Gastroesophageal sphincter (tissue), 4 donors: ENCODE measurements at regions not wholly inside any gene's neighbourhood (a gene's known extent, or its start where the extent isn't known, plus 50 kb on each side); places are given as distances from the start of the nearest gene placed in this dataset.
"Not testable (repeated sequence)": the region's sequence is repeated elsewhere in the genome, so short reads cannot be mapped to it uniquely, and the experiment has no call there.

Source experiments
- ATAC-seq: fragments of 150-250 bp; one replicate; pipeline ENCODE4 v1.9.1; 2016; ENCODE audit warnings: mild to moderate bottlenecking, moderate library complexity
- H3K27ac ChIP-seq, 4 donors: fragments of 200-600 bp; sonication (generic) in 3 of 4; 1 replicate in 3 of 4; 2 replicates in 1 of 4; pipeline ENCODE4 v1.5.1; 2016 to 2019
- H3K27me3 ChIP-seq: fragments of 200-600 bp; sonication (generic); one replicate; pipeline ENCODE4 v1.5.1; 2019
- H3K36me3 ChIP-seq, 2 donors: fragments of 200-600 bp; sonication (generic); one replicate each; pipeline ENCODE4 v1.5.1; 2019; ENCODE audit warnings: control low read depth in 1 of 2
- H3K4me1 ChIP-seq, 3 donors: fragments of 200-600 bp; sonication (generic); 1 replicate in 2 of 3; 2 replicates in 1 of 3; pipeline ENCODE4 v1.5.1; 2016 to 2019; ENCODE audit warnings: control low read depth in 2 of 3
- H3K4me3 ChIP-seq, 2 donors: fragments of 200-600 bp; sonication (generic); one replicate each; pipeline ENCODE4 v1.5.1; 2019; ENCODE audit warnings: mild to moderate bottlenecking in 1 of 2, moderate library complexity in 1 of 2
- H3K9me3 ChIP-seq, 3 donors: fragments of 200-600 bp; sonication (generic); one replicate each; pipeline ENCODE4 v1.5.1; 2017 to 2019; ENCODE audit warnings: control low read depth in 2 of 3
- EP300 ChIP-seq: sonication (generic); formaldehyde crosslinking; IDR thresholded peaks from one replicate; pipeline ENCODE4 v1.6.1; 2017; ENCODE audit warnings: antibody characterized with exemption, mild to moderate bottlenecking
- POLR2A ChIP-seq, 2 donors: fragments of 450-650 bp; IDR thresholded peaks; one replicate each; pipeline ENCODE4 v1.6.1; 2017; ENCODE audit warnings: antibody characterized with exemption in 2 of 2, mild to moderate bottlenecking in 2 of 2, moderate library complexity in 1 of 2
- POLR2AphosphoS5 ChIP-seq: sonication (generic); formaldehyde crosslinking; IDR thresholded peaks from one replicate; pipeline ENCODE4 v1.6.1; 2017; ENCODE audit warnings: antibody characterized with exemption
- WGBS, 2 donors: methylation state at CpG; one replicate each; pipeline ENCODE4 v1.1.5; 2018; ENCODE audit warnings: low coverage in 1 of 2; 5-methylcytosine and 5-hydroxymethylcytosine counted together
- TF ChIP-seq, protein P1 (sequence below), 4 experiments: fragments of 200-600 bp in 2 of 4; fragments of 450-650 bp in 2 of 4; sonication (generic) in 1 of 4; IDR thresholded peaks; one replicate each; pipeline ENCODE4 v1.5.1; 2017 to 2019; ENCODE audit warnings: antibody characterized with exemption in 4 of 4, mild to moderate bottlenecking in 2 of 4, moderate library complexity in 2 of 4

DNA sequence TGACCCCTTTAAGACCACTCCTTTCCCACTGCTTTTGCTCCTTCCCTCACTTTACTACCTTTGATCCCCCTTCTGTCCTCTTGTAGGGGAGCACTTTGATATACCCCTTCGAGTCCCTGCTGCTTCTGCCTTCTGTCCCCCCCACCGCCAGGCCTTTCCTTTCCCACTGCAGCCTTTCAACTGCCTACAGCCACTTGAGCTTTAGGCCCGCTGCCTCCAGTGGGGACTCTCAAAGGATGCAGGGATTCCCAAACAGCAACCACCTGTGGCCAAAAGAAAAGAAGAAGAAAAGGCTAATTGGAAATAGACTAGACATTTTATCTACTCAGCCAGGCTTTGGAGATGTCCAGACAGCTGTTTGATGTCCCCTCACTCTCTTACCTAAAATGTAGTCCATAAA is 77.0 kb upstream of the DTNBP1 start:
- Histone ChIP-seq H3K9me3 (no peaks in the 10 kb centered on the region), H3K36me3 (no peaks in the 10 kb centered on the region), H3K27me3 (no peaks in the 10 kb centered on the region), H3K4me3 (no peak overlapping the region), H3K27ac (no peak overlapping the region), H3K4me1 (peaks cover 0 to 5% (median 0%) of the 10 kb centered on the region in 3 donors)
- TF ChIP-seq EP300: no peak
- TF ChIP-seq POLR2AphosphoS5: no peak
- WGBS, 2 donors: 80% methylated on average over 3 of the region's 3 CpGs; no CpG with 5 or more reads in 1 of the 2 donors
- no peak for ATAC-seq

DNA sequence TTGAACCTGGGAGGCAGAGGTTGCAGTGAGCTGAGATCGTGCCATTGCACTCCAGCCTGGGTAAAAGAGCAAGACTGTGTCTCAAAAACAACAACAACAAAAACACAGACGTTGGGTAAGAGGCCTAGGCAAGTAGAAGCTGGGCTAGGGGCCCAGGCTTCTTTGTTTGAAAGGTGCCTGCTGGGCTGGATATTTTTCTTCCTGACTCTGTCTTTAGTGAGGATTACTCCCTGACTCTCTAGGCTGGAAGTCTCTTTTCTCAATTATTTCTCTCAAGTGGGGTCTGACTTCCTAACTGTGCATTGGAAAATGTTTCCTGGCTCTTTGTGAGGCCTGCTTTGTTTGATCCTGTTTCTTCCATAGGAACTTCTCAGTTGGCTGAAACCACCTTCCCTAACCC is 76.5 kb upstream of the DTNBP1 start:
- Histone ChIP-seq H3K27me3 (no peaks in the 10 kb centered on the region), H3K4me3 (no peak overlapping the region), H3K27ac (no peak overlapping the region), H3K4me1 (peaks cover 0 to 5% (median 0%) of the 10 kb centered on the region in 3 donors), H3K36me3 (no peaks in the 10 kb centered on the region), H3K9me3 (no peaks in the 10 kb centered on the region)
- 53 to 58% methylated on average over 2 of the region's 2 CpGs for WGBS, 2 donors
- ATAC-seq: no peak
- TF ChIP-seq POLR2AphosphoS5: no peak
- TF ChIP-seq, protein P1, sequence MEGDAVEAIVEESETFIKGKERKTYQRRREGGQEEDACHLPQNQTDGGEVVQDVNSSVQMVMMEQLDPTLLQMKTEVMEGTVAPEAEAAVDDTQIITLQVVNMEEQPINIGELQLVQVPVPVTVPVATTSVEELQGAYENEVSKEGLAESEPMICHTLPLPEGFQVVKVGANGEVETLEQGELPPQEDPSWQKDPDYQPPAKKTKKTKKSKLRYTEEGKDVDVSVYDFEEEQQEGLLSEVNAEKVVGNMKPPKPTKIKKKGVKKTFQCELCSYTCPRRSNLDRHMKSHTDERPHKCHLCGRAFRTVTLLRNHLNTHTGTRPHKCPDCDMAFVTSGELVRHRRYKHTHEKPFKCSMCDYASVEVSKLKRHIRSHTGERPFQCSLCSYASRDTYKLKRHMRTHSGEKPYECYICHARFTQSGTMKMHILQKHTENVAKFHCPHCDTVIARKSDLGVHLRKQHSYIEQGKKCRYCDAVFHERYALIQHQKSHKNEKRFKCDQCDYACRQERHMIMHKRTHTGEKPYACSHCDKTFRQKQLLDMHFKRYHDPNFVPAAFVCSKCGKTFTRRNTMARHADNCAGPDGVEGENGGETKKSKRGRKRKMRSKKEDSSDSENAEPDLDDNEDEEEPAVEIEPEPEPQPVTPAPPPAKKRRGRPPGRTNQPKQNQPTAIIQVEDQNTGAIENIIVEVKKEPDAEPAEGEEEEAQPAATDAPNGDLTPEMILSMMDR (IDR thresholded peaks at IDR 0.05): no peak

DNA sequence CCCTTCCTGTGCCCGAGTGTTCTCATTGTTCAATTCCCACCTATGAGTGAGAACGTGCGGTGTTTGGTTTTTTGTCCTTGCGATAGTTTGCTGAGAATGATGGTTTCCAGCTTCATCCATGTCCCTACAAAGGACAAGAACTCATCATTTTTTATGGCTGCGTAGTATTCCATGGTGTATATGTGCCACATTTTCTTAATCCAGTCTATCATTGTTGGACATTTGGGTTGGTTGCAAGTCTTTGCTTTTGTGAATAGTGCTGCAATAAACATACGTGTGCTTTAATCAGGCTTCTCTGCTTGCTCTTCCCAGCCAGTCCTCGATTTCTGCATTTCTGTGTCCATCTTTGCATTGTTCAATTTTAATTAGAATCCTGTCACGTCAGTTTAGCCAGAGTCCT is 75.4 kb upstream of the DTNBP1 start:
- H3K27me3 ChIP-seq: not testable (repeated sequence)
- WGBS, 2 donors: 73 to 77% methylated on average over 4 to 5 of the region's 8 CpGs

DNA sequence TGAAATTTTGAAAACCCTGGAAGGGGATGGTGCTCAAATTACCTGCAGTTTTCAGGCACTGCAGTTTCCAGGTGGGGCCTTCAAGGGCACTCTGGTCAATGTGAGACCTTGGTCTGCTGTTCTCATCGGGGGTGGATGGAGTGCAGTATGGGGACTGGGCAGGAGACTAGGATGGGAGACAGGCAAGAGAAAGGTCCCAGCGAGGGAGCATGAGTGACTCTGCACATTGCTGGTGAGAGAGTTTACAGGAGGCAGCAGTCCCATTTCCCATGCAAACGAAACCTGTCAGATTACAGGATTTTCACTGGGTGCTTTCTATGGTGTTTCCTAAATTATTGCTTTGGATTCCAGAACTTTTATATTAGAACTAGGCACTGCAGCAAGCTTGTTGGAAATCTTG is 73.5 kb upstream of the DTNBP1 start:
- no peak overlapping the region for H3K27ac ChIP-seq
- 78 to 94% methylated on average over 2 to 3 of the region's 3 CpGs for WGBS, 2 donors
- TF ChIP-seq POLR2A (IDR thresholded peaks at IDR 0.05): no peak
- TF ChIP-seq POLR2AphosphoS5: no peak
- TF ChIP-seq, protein P1 (IDR thresholded peaks at IDR 0.05): no peak
- no peak for TF ChIP-seq EP300
- no peaks in the 10 kb centered on the region for H3K36me3 ChIP-seq
- ATAC-seq: no peak
- no peaks in the 10 kb centered on the region for H3K9me3 ChIP-seq
- peaks cover 0 to 5% (median 0%) of the 10 kb centered on the region in 3 donors for H3K4me1 ChIP-seq
- H3K4me3 ChIP-seq: no peak overlapping the region
- H3K27me3 ChIP-seq: no peaks in the 10 kb centered on the region

More for the DNA sequence above, 75.4 kb upstream of the DTNBP1 start:
- H3K9me3 ChIP-seq, ATAC-seq, H3K4me1 ChIP-seq, H3K36me3 ChIP-seq, H3K4me3 ChIP-seq, H3K27ac ChIP-seq: not testable (repeated sequence)

DNA sequence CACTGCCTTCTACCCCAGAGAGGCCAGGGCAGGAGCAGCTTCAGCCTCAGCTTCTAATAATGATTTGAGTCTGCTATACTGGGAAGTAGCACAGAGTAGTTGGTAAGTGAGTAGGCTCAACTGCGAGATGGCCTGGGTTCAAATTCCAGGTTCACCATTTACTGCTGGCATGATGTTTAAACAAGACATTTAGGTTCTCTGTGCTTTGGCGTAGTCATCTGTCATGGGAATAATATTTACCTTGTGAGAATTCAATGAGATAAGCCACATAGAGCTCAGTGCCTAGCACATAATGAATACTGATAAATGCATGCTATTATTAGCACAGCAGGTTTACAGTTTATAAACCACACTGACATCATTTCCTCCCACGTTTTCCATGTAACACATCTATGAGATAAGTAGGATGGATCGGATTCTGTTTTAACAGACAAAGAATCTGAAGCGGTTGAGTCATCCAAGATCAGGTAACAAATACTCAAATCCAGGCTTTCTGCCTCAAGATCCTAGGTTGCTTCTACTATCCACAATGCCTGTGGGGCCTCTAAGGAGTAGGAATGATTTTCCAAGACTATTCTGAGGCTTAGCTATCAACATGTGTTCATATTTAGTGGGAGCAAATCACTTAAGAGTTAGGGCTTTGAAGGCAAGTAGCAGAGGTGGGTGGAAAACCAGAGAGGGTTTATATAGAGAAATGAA is 72.9 kb upstream of the DTNBP1 start:
- TF ChIP-seq EP300 (no peak), POLR2AphosphoS5 (no peak), POLR2A (IDR thresholded peaks at IDR 0.05) (no peak)
- TF ChIP-seq, protein P1 (IDR thresholded peaks at IDR 0.05): no peak
- Histone ChIP-seq H3K4me3 (no peak overlapping the region), H3K9me3 (no peaks in the 10 kb centered on the region), H3K36me3 (no peaks in the 10 kb centered on the region), H3K27me3 (no peaks in the 10 kb centered on the region), H3K27ac (no peak overlapping the region), H3K4me1 (peaks cover 0 to 5% (median 0%) of the 10 kb centered on the region in 3 donors)
- WGBS, 2 donors: 0 to 27% methylated on average over 1 to 5 of the region's 5 CpGs
- no peak for ATAC-seq

DNA sequence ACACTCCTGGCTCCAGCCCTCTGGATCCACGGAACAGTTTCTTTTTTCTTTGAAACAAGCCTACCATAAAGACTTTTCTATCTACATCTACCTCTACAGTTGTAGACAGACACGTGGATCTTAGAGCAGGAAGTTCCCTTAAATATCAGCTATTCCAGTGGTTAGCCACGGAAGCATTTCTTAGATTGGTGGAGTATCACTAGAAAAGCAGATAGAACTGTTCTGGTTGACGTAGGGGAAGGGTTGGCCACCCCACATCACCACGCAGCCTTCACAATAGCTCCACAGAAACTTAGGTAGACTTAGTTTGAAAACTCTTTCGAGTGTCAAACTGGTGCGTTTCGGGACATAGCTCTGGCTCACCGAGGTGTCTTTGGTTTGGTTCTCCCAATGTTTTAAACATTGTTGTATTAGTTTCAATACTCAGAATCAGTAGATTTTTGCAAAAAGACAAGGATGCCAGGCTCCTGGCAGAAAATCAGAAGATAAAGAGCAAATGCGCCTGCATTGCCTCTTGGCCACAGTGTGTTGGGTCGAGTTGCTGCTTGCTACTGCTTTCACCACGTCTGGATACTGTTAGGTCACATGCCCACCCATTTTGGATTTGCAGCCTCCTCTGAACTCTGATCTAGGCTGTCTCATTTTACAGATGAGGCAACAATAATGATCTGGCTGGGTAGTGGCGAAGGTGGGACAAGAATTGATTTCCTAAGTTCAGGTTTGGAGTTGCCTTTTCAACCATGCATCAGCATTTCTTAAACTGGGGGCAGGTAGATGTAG is 71.5 kb upstream of the DTNBP1 start:
- no peaks in the 10 kb centered on the region for H3K9me3 ChIP-seq
- WGBS, 2 donors: 80 to 84% methylated on average over 6 to 9 of the region's 13 CpGs
- H3K4me1 ChIP-seq: peaks cover 0 to 5% (median 0%) of the 10 kb centered on the region in 3 donors
- no peak for TF ChIP-seq POLR2AphosphoS5
- TF ChIP-seq EP300: no peak
- TF ChIP-seq, protein P1 (IDR thresholded peaks at IDR 0.05): no peak
- no peak for TF ChIP-seq POLR2A (IDR thresholded peaks at IDR 0.05)
- no peak overlapping the region for H3K27ac ChIP-seq
- no peak overlapping the region for H3K4me3 ChIP-seq
- H3K27me3 ChIP-seq: no peaks in the 10 kb centered on the region
- no peaks in the 10 kb centered on the region for H3K36me3 ChIP-seq
- no peak for ATAC-seq
